Smooth muscle cell (in vitro differentiated cells): ENCODE measurements at regions not wholly inside any gene's neighbourhood (a gene's known extent, or its start where the extent isn't known, plus 50 kb on each side); places are given as distances from the start of the nearest gene placed in this dataset.

Experiments used
- DNase-seq: peaks from one replicate; lab custom pipeline; 2025; ENCODE audit not compliant: unreplicated experiment; lab: John Stamatoyannopoulos, UW
- H2AFZ ChIP-seq: fragments of 200-600 bp; sonication (generic); 2 replicates; pipeline ENCODE4 v1.6.0; 2016; ENCODE audit warnings: antibody characterized with exemption, low read depth, mild to moderate bottlenecking
- H3F3A ChIP-seq: fragments of 200-600 bp; sonication (generic); 2 replicates; pipeline ENCODE4 v1.6.0; 2017; ENCODE audit warnings: antibody characterized with exemption, low read depth
- H3K27ac ChIP-seq: fragments of 200-600 bp; sonication (generic); 2 replicates; pipeline ENCODE4 v1.5.1; 2016; ENCODE audit warnings: low read depth, mild to moderate bottlenecking
- H3K27me3 ChIP-seq: fragments of 200-600 bp; sonication (generic); 2 replicates; pipeline ENCODE4 v1.6.1; 2016; ENCODE audit warnings: low read depth, mild to moderate bottlenecking
- H3K36me3 ChIP-seq: fragments of 200-600 bp; sonication (generic); 2 replicates; pipeline ENCODE4 v1.5.1; 2016; ENCODE audit warnings: low read depth
- H3K4me1 ChIP-seq: fragments of 200-600 bp; sonication (generic); 2 replicates; pipeline ENCODE4 v1.5.1; 2016; ENCODE audit warnings: low read depth
- H3K4me2 ChIP-seq: fragments of 200-600 bp; sonication (generic); 2 replicates; pipeline ENCODE4 v1.6.0; 2016; ENCODE audit warnings: mild to moderate bottlenecking
- H3K4me3 ChIP-seq: fragments of 200-600 bp; sonication (generic); 2 replicates; pipeline ENCODE4 v1.5.1; 2016; ENCODE audit warnings: mild to moderate bottlenecking
- H3K79me2 ChIP-seq: fragments of 200-600 bp; sonication (generic); 2 replicates; pipeline ENCODE4 v1.6.0; 2016; ENCODE audit warnings: low read depth, mild to moderate bottlenecking
- H3K9ac ChIP-seq: fragments of 200-600 bp; sonication (generic); 2 replicates; pipeline ENCODE4 v1.6.0; 2016; ENCODE audit warnings: low read depth
- H3K9me3 ChIP-seq: fragments of 200-600 bp; sonication (generic); replicated peaks from 2 replicates; pipeline ENCODE4 v1.5.1; 2016; ENCODE audit warnings: low read depth
- H4K20me1 ChIP-seq: fragments of 200-600 bp; sonication (generic); 2 replicates; pipeline ENCODE4 v1.6.0; 2016; ENCODE audit warnings: low read depth
- CTCF ChIP-seq: fragments of 200-600 bp; sonication (generic); IDR thresholded peaks from 2 replicates; pipeline ENCODE4 v1.5.1; 2017; ENCODE audit warnings: borderline replicate concordance, mild to moderate bottlenecking, antibody characterized with exemption; ENCODE audit not compliant: insufficient read depth, poor library complexity, severe bottlenecking
- whole genome bisulfite sequencing: methylation state at CpG from one replicate; pipeline ENCODE4 v1.1.7; 2016; ENCODE audit warnings: low lambda C conversion rate; 5-methylcytosine and 5-hydroxymethylcytosine counted together

GRCh38 chr21:35976929-35977328, 83.4 kb downstream of the SETD4 start:
- WGBS, result 83% methylated on average over 3 of the region's 3 CpGs
- no peaks in the 10 kb centered on the region for H3K36me3 ChIP-seq
- no peak overlapping the region for H3K4me3 ChIP-seq
- H2AFZ ChIP-seq, result no peak overlapping the region
- H3K4me1 ChIP-seq, result no peaks in the 10 kb centered on the region
- H3K4me2 ChIP-seq, result no peak overlapping the region
- no peaks in the 10 kb centered on the region for H3K79me2 ChIP-seq
- TF ChIP-seq CTCF, result no peak
- no peaks in the 10 kb centered on the region for H3K9me3 ChIP-seq
- no peak overlapping the region for H3K27ac ChIP-seq
- no peak overlapping the region for H3K9ac ChIP-seq
- no peak for DNase-seq
- H3F3A ChIP-seq, result no peaks in the 10 kb centered on the region
- H3K27me3 ChIP-seq, result no peaks in the 10 kb centered on the region
- no peaks in the 10 kb centered on the region for H4K20me1 ChIP-seq

GRCh38 chr21:35976481-35976880, 83.8 kb downstream of the SETD4 start:
- no peaks in the 10 kb centered on the region for H3K4me1 ChIP-seq
- DNase-seq, result no peak
- no peak overlapping the region for H3K27ac ChIP-seq
- no peaks in the 10 kb centered on the region for H3K36me3 ChIP-seq
- no peaks in the 10 kb centered on the region for H3K27me3 ChIP-seq
- H4K20me1 ChIP-seq, result no peaks in the 10 kb centered on the region
- no peak overlapping the region for H2AFZ ChIP-seq
- no peaks in the 10 kb centered on the region for H3K79me2 ChIP-seq
- no peak for TF ChIP-seq CTCF
- WGBS, result 79% methylated on average over 2 of the region's 2 CpGs
- H3K4me2 ChIP-seq, result no peak overlapping the region
- no peaks in the 10 kb centered on the region for H3F3A ChIP-seq
- H3K9ac ChIP-seq, result no peak overlapping the region
- no peaks in the 10 kb centered on the region for H3K9me3 ChIP-seq
- H3K4me3 ChIP-seq, result no peak overlapping the region

GRCh38 chr21:35974775-35975174, 85.6 kb downstream of the SETD4 start:
- DNase-seq, result no peak
- H3K4me2 ChIP-seq, result no peak overlapping the region
- no peak for TF ChIP-seq CTCF

GRCh38 chr21:35971824-35972223, 88.5 kb downstream of the SETD4 start:
- H3K27ac ChIP-seq, result no peak overlapping the region
- H4K20me1 ChIP-seq, result no peaks in the 10 kb centered on the region
- H3K36me3 ChIP-seq, result no peaks in the 10 kb centered on the region
- no peak overlapping the region for H2AFZ ChIP-seq
- no peaks in the 10 kb centered on the region for H3K9me3 ChIP-seq
- H3K4me2 ChIP-seq, result no peak overlapping the region
- no peaks in the 10 kb centered on the region for H3K79me2 ChIP-seq
- no peaks in the 10 kb centered on the region for H3K4me1 ChIP-seq
- peaks cover 4% of the 10 kb centered on the region for H3K27me3 ChIP-seq
- 94% methylated on average over 1 of the region's 1 CpG for WGBS
- no peak overlapping the region for H3K9ac ChIP-seq
- TF ChIP-seq CTCF, result no peak
- no peak for DNase-seq
- H3K4me3 ChIP-seq, result no peak overlapping the region
- H3F3A ChIP-seq, result no peaks in the 10 kb centered on the region

More at GRCh38 chr21:35974775-35975174, 85.6 kb downstream of the SETD4 start:
- Histone ChIP-seq H3K79me2 (no peaks in the 10 kb centered on the region), H3F3A (no peaks in the 10 kb centered on the region), H3K27me3 (no peaks in the 10 kb centered on the region), H3K36me3 (no peaks in the 10 kb centered on the region), H2AFZ (no peak overlapping the region), H3K27ac (no peak overlapping the region), H3K4me3 (no peak overlapping the region), H3K4me1 (no peaks in the 10 kb centered on the region), H4K20me1 (no peaks in the 10 kb centered on the region), H3K9me3 (no peaks in the 10 kb centered on the region), H3K9ac (no peak overlapping the region)
- 59% methylated on average over 11 of the region's 11 CpGs for WGBS
